ENCODE measurements at regions not wholly inside any gene's neighbourhood (a gene's known extent, or its start where the extent isn't known, plus 50 kb on each side); places are given as distances from the start of the nearest gene placed in this dataset.

DNA sequence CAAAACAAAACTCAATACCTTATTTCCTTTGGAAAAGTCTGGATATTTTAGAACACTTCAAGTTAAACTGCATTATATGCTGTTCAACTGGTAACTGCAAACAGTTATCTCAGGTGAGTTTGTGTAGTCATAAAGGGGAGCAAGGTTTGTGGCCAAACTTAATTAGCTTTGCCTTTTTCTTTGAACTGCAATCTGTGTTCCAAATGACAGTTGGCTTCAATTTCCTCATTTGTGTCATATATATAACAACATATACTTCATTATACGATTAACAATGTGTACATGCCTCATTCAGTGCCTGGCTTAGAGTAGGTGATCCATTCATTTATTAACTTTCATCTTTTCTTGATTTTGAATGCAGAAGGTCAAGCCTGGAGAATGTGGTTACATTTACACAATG, 55.8 kb downstream of the KCNE4 start:
- CTCF ChIA-PET, result no interaction called here
- no peak for DNase-seq (ENCODE audit: extremely low spot score)
- TF ChIP-seq FOXA1 (IDR thresholded peaks at IDR 0.05), result no peak
- TF ChIP-seq FOXM1 (IDR thresholded peaks at IDR 0.05; ENCODE audit: borderline replicate concordance), result no peak
- TF ChIP-seq NFRKB (IDR thresholded peaks at IDR 0.05), result no peak
- TF ChIP-seq HDGF (IDR thresholded peaks at IDR 0.05; ENCODE audit: borderline replicate concordance), result no peak
- no peak for TF ChIP-seq CTBP1 (IDR thresholded peaks at IDR 0.05; ENCODE audit: borderline replicate concordance)
- TF ChIP-seq TARDBP (IDR thresholded peaks at IDR 0.05), result no peak
- TF ChIP-seq SP1 (IDR thresholded peaks at IDR 0.05), result no peak
- TF ChIP-seq BHLHE40 (IDR thresholded peaks at IDR 0.05; ENCODE audit: borderline replicate concordance), result no peak
- TF ChIP-seq, protein P1, sequence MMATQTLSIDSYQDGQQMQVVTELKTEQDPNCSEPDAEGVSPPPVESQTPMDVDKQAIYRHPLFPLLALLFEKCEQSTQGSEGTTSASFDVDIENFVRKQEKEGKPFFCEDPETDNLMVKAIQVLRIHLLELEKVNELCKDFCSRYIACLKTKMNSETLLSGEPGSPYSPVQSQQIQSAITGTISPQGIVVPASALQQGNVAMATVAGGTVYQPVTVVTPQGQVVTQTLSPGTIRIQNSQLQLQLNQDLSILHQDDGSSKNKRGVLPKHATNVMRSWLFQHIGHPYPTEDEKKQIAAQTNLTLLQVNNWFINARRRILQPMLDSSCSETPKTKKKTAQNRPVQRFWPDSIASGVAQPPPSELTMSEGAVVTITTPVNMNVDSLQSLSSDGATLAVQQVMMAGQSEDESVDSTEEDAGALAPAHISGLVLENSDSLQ (IDR thresholded peaks at IDR 0.05), result no peak
- POLR2A ChIA-PET, result no interaction called here

DNA sequence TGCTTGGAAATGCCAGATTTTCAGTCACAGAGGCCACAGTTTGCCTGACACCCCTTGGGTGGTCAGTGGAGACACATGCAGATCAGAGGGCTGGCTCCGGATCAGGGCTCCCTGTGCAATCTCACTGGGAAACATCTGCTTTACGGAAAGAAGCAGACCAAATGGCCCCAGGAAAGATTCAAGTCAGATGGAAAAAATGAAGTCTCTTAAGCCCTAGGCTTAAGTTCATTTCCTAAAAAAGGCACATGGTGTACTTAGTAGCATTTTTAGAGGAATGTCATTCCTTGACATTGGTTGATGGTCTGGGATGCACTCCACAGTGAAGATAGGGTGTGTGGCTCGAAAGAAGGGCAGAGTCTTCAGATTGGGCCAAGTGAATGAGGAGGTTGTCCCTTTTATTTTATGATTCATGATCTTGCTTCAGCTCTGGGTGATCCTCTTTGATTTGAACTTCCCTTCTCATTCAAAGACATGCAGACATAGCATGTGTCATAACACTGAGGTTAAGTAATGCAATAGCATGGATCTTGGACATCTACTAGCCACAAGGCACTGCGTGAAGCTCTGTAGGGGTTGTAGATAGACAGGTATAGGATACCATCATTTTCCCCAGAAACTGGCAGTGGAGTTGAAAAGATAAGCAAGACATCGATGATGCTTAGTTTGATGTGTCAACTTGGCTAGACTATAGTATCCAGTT, 56.5 kb downstream of the KCNE4 start:
- no peak for DNase-seq (ENCODE audit: extremely low spot score)
- TF ChIP-seq LEF1 (IDR thresholded peaks at IDR 0.05; ENCODE audit: borderline replicate concordance) (no peak), ZNF384 (IDR thresholded peaks at IDR 0.05) (no peak), SP1 (IDR thresholded peaks at IDR 0.05) (no peak)
- ChIA-PET POLR2A (no interaction called here), CTCF (no interaction called here)

DNA sequence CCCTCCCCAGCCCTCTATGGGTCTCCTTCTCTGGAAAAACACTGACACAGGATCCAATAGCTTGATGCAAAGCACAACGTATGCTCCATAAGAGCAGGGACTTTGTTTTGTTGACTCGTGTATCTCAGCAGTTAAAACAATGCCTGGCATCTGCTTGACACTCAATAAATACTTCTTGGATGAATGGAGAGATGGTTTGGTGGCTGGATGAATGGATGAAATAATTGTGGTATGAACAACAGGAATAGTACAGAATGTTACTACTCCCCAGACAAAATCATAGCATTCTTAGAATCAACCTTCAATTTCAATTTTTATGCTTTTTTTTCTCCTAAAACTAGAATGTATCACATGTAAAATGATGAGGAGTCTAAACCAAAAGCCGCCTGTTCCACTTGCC, 57.4 kb downstream of the KCNE4 start:
- ChIA-PET CTCF (no interaction called here), POLR2A (no interaction called here)
- TF ChIP-seq LEF1 (IDR thresholded peaks at IDR 0.05; ENCODE audit: borderline replicate concordance), result no peak
- TF ChIP-seq FOXM1 (IDR thresholded peaks at IDR 0.05; ENCODE audit: borderline replicate concordance), result no peak
- no peak for TF ChIP-seq SP1 (IDR thresholded peaks at IDR 0.05)
- TF ChIP-seq SUZ12 (IDR thresholded peaks at IDR 0.05), result no peak
- no peak for TF ChIP-seq L3MBTL2 (conservative IDR thresholded peaks at IDR 0.05)
- TF ChIP-seq TARDBP (IDR thresholded peaks at IDR 0.05), result no peak
- no peak for TF ChIP-seq ARNT (IDR thresholded peaks at IDR 0.05)
- no peak for TF ChIP-seq CTBP1 (IDR thresholded peaks at IDR 0.05; ENCODE audit: borderline replicate concordance)
- no peak for TF ChIP-seq FOXK2 (IDR thresholded peaks at IDR 0.05)
- TF ChIP-seq NFRKB (IDR thresholded peaks at IDR 0.05), result no peak
- no peak for TF ChIP-seq BHLHE40 (IDR thresholded peaks at IDR 0.05; ENCODE audit: borderline replicate concordance)
- TF ChIP-seq, protein P1 (IDR thresholded peaks at IDR 0.05), result no peak
- TF ChIP-seq ELF4 (IDR thresholded peaks at IDR 0.05), result no peak
- no peak for TF ChIP-seq HDGF (IDR thresholded peaks at IDR 0.05; ENCODE audit: borderline replicate concordance)
- no peak for TF ChIP-seq ZNF384 (IDR thresholded peaks at IDR 0.05)

DNA sequence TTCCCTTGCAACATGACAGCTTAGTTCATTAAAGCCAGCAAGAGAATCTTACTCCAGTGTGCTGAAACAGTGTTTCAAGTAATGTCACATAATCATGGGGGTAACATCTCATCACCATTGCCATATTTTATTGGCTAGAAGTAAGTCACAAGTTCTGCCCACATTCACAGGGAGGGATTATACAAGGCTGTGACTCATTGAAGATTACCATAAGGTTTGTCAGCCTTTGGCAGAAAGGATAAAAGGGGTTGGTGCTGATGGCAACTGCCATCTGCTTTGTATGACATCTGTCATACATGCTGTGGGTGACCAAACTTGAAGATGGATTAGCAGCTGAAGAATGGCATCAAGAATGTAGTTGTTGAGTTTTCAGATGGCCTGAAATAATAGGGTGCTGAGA, 61.2 kb downstream of the KCNE4 start:
- ChIA-PET CTCF (no interaction called here), POLR2A (no interaction called here)
- DNase-seq (ENCODE audit: extremely low spot score), result no peak
- TF ChIP-seq BHLHE40 (IDR thresholded peaks at IDR 0.05; ENCODE audit: borderline replicate concordance), result no peak
- TF ChIP-seq SP1 (IDR thresholded peaks at IDR 0.05), result no peak
- TF ChIP-seq HDGF (IDR thresholded peaks at IDR 0.05; ENCODE audit: borderline replicate concordance), result no peak
- TF ChIP-seq, protein P1 (IDR thresholded peaks at IDR 0.05), result no peak
- no peak for TF ChIP-seq FOXA1 (IDR thresholded peaks at IDR 0.05)
- no peak for TF ChIP-seq L3MBTL2 (conservative IDR thresholded peaks at IDR 0.05)
- no peak for TF ChIP-seq NFRKB (IDR thresholded peaks at IDR 0.05)
- TF ChIP-seq ARNT (IDR thresholded peaks at IDR 0.05), result no peak
- TF ChIP-seq TARDBP (IDR thresholded peaks at IDR 0.05), result no peak
- no peak for TF ChIP-seq CTBP1 (IDR thresholded peaks at IDR 0.05; ENCODE audit: borderline replicate concordance)
- no peak for TF ChIP-seq ZNF384 (IDR thresholded peaks at IDR 0.05)
- TF ChIP-seq LEF1 (IDR thresholded peaks at IDR 0.05; ENCODE audit: borderline replicate concordance), result no peak

More for the DNA sequence above, 57.4 kb downstream of the KCNE4 start:
- DNase-seq (ENCODE audit: extremely low spot score), result no peak

DNA sequence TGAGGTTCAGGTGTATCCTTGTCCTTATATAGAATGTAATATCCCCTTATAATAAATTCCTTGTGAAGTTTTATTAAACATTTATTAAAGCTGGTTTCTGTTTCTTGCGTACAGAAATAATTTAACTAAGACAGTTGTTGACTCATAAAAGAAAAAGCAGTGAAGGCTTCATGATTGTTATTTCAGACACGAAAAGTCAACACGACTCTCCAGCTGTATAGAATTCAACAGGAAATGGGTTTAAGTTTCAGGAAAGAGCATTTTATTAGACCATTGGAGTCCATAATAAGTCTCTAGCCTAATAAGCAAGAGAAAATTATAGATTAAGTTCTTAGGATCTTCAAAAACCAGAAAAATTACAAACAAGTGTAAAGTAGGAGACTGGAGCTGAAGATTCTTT, 62.2 kb downstream of the KCNE4 start:
- no peak for DNase-seq (ENCODE audit: extremely low spot score)
- POLR2A ChIA-PET, result no interaction called here
- CTCF ChIA-PET, result no interaction called here
- TF ChIP-seq FOXA1 (IDR thresholded peaks at IDR 0.05) (no peak), ZNF384 (IDR thresholded peaks at IDR 0.05) (no peak), HDGF (IDR thresholded peaks at IDR 0.05; ENCODE audit: borderline replicate concordance) (no peak), ARNT (IDR thresholded peaks at IDR 0.05) (no peak), L3MBTL2 (conservative IDR thresholded peaks at IDR 0.05) (no peak), CTBP1 (IDR thresholded peaks at IDR 0.05; ENCODE audit: borderline replicate concordance) (no peak), BHLHE40 (IDR thresholded peaks at IDR 0.05; ENCODE audit: borderline replicate concordance) (no peak), SUZ12 (IDR thresholded peaks at IDR 0.05) (no peak), FOXK2 (IDR thresholded peaks at IDR 0.05) (no peak), NFRKB (IDR thresholded peaks at IDR 0.05) (no peak), FOXM1 (IDR thresholded peaks at IDR 0.05; ENCODE audit: borderline replicate concordance) (no peak), ELF4 (IDR thresholded peaks at IDR 0.05) (no peak), SP1 (IDR thresholded peaks at IDR 0.05) (no peak), TARDBP (IDR thresholded peaks at IDR 0.05) (no peak), LEF1 (IDR thresholded peaks at IDR 0.05; ENCODE audit: borderline replicate concordance) (no peak)
- TF ChIP-seq, protein P1 (IDR thresholded peaks at IDR 0.05), result no peak

All from HEK293T (cell line).